PFSK-1 (cell line): ENCODE measurements at regions not wholly inside any gene's neighbourhood (a gene's known extent, or its start where the extent isn't known, plus 50 kb on each side); places are given as distances from the start of the nearest gene placed in this dataset.
A peak's percentile ranks its signal among the peaks of the same experiment; 100 is the strongest.

Experiments used
- FOXP2 ChIP-seq: optimal IDR thresholded peaks from 2 replicates; pipeline ENCODE3; 2011; ENCODE audit warnings: borderline replicate concordance, control low read depth, inconsistent platforms; ENCODE audit not compliant: insufficient read depth; ENCODE audit errors: extremely low read length, extremely low read depth
- POLR2AphosphoS5 ChIP-seq: IDR thresholded peaks from 2 replicates; pipeline ENCODE4 v1.6.1; 2012; ENCODE audit warnings: low read depth, mild to moderate bottlenecking, control low read depth, low read length, moderate library complexity
- REST ChIP-seq, 2 experiments: IDR thresholded peaks; 2 replicates each; pipeline versions ENCODE4 v1.6.1 to v1.8.0; 2011 to 2012; ENCODE audit warnings: low read depth in 2 of 2, low read length in 2 of 2, control low read depth in 1 of 2, inconsistent platforms in 1 of 2, mild to moderate bottlenecking in 1 of 2, moderate library complexity in 1 of 2; ENCODE audit not compliant: insufficient read depth in 1 of 2
- SIN3A ChIP-seq: IDR thresholded peaks from 2 replicates; pipeline ENCODE4 v1.6.1; 2012; ENCODE audit warnings: mild to moderate bottlenecking, low read length, moderate library complexity, borderline replicate concordance; ENCODE audit not compliant: insufficient read depth
- TAF1 ChIP-seq: IDR thresholded peaks from 2 replicates; pipeline ENCODE4 v1.6.1; 2012; ENCODE audit warnings: low read length, control low read depth, borderline replicate concordance; ENCODE audit not compliant: insufficient read depth

- no peak for TF ChIP-seq FOXP2
- no peak for TF ChIP-seq TAF1
- no peak for TF ChIP-seq REST (IDR thresholded peaks at IDR 0.05; ENCODE audit: insufficient read depth in 1 of 2, low read depth in 2 of 2, low read length in 2 of 2)
- no peak for TF ChIP-seq POLR2AphosphoS5
- no peak for TF ChIP-seq SIN3A
Observed at GRCh38 chr3:160127308-160127707, 97.9 kb upstream of the C3orf80 start.

GRCh38 chr3:160128056-160128455 is 97.2 kb upstream of the C3orf80 start:
- TF ChIP-seq TAF1 (no peak), REST (IDR thresholded peaks at IDR 0.05; ENCODE audit: insufficient read depth in 1 of 2, low read depth in 2 of 2, low read length in 2 of 2) (no peak), FOXP2 (no peak), POLR2AphosphoS5 (no peak), SIN3A (no peak)

GRCh38 chr3:160129459-160130061 is 95.7 kb upstream of the C3orf80 start:
- TF ChIP-seq SIN3A (no peak), POLR2AphosphoS5 (peak; percentile 23; the same call in 1 of the 2 replicates), REST (IDR thresholded peaks at IDR 0.05; ENCODE audit: insufficient read depth in 1 of 2, low read depth in 2 of 2, low read length in 2 of 2) (0 out of 4 replicates have a peak, but pooled peaks of 1 of the 2 experiments have one; percentile 46), TAF1 (no peak), FOXP2 (no peak)

- TF ChIP-seq POLR2AphosphoS5, result no peak
- TF ChIP-seq FOXP2, result no peak
- TF ChIP-seq SIN3A, result no peak
- no peak for TF ChIP-seq TAF1
- no peak for TF ChIP-seq REST (IDR thresholded peaks at IDR 0.05; ENCODE audit: insufficient read depth in 1 of 2, low read depth in 2 of 2, low read length in 2 of 2)
Observed at GRCh38 chr3:160130071-160130470, 95.2 kb upstream of the C3orf80 start.

GRCh38 chr3:160130950-160131349 is 94.3 kb upstream of the C3orf80 start:
- no peak for TF ChIP-seq POLR2AphosphoS5
- no peak for TF ChIP-seq REST (IDR thresholded peaks at IDR 0.05; ENCODE audit: insufficient read depth in 1 of 2, low read depth in 2 of 2, low read length in 2 of 2)
- no peak for TF ChIP-seq FOXP2
- TF ChIP-seq SIN3A, result no peak
